Dedifferentiated amniotic fluid mesenchymal stem cell (primary cell): ENCODE measurements at regions not wholly inside any gene's neighbourhood (a gene's known extent, or its start where the extent isn't known, plus 50 kb on each side); places are given as distances from the start of the nearest gene placed in this dataset.
"Not testable (repeated sequence)": the region's sequence is repeated elsewhere in the genome, so short reads cannot be mapped to it uniquely, and the experiment has no call there.

Experiments used
- DNase-seq: peaks from one replicate; pipeline ENCODE4 v3.0.0-alpha.2; 2016; ENCODE audit errors: extremely low spot score

- DNase-seq = no peak
Measured at GRCh38 chr13:99700468-99700867, 199.2 kb downstream of the TM9SF2 start.

DNA sequence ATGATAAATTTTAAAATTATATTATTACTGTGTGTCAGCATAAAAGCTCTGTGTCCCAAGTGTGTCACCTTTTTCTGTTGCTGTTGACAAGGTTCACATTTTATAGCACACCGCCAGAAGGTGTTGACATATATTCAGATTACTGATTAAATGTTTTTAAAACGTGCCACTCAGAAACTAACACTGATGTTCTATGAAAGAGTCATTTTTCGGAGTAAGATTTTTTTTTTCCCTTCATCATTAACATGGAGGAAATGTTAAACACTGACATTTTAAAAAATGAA is 197.5 kb downstream of the TM9SF2 start:
- no peak for DNase-seq

- no peak for DNase-seq
Measured at GRCh38 chr13:99698010-99698815, 196.9 kb downstream of the TM9SF2 start.

- no peak for DNase-seq
Measured at GRCh38 chr13:99695857-99696256, 194.6 kb downstream of the TM9SF2 start.

DNA sequence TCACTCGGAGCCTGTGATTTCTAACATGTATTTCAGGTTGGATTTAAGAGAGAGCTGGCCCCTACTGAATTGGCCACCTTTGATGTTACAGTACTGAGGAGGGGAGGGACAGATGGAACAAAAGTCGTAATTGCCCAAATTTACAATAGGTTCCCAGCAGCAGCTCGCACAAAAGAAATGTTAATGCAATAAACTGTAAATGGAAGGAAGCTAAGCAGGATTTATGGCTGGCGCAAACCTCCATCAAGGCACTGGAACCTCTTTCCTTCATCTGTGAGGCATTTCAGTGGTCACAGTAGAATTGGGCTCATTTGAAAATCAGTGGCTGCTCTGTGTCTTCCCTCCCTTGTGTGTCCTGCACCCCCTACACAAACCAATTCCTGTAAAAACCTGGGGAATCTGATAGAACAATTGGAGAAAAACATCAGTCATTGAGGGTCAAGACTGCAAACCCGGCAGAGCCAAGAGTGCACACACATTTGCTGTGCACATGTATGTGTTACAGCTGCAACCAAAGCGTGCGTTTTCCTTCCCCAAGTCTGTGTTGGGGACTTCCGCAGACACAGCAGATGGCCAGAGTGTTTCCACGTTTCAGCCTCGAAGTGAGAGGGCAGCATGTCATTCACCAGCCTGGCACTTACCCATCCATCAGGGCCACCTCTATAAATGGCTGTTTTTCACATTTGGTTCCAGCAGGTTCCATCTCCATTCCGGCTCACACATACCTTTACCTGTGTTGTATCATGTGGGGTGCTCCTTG is 192.8 kb downstream of the TM9SF2 start:
- DNase-seq = no peak

- no peak for DNase-seq
Measured at GRCh38 chr13:99693351-99693750, 192.1 kb downstream of the TM9SF2 start.

- no peak for DNase-seq
Measured at GRCh38 chr13:99692854-99693253, 191.6 kb downstream of the TM9SF2 start.

- DNase-seq = no peak
Measured at GRCh38 chr13:99691552-99691951, 190.3 kb downstream of the TM9SF2 start.

DNA sequence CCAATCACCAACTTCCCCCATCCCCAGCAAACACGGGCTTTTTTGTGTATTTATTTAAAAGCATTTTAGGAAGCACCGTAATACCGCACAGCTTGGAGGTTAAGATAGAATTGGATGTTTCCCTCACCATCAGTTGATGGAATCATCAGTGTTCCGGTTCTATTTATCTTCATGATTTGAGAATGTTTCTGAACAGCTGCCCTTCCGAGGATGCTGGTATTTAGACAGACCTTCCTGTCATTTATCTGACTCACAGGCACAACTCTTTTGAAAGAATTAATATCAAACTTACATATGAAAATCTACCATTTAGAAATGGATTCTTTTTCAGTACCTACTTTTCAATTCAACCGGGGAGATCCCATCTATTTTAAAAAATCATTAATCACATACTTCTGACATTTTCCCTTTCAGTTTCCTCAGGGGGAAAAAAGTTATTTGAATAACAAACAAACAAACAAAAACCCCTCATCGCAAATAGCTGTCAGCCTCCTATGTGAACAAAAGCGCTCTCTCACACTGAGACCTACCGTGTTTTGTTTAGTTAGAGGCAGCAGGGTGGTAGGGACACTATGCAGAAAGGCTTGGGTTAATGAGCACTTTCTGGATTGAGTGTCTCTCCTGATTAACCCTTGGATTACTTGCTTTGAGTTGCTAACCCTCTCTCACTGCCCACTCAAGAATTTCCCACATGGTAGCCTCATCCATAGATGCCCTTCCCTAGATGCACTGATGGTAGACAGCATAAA is 189.3 kb downstream of the TM9SF2 start:
- no peak for DNase-seq

GRCh38 chr13:99689955-99690354 is 188.7 kb downstream of the TM9SF2 start:
- no peak for DNase-seq

DNA sequence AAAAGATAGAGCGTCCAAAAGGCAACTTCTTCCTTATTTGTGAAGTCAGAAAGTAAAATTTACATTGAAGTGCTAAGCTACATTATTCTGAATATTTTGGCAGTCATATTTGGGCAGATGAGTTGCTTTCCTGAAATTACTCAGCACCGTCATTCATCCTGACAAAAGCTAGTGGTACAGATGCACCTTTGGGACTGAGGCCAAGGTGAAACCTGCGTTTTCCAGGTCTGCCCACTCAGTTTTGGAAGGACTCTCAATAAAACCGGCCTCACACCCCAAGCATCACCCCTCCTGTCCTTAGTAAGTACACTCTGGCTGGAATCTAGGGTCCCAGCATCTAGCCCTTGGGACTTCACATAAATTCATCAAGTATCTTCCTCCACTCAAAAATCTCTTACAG is 187.5 kb downstream of the TM9SF2 start:
- no peak for DNase-seq

- DNase-seq = no peak
Measured at GRCh38 chr13:99687723-99688397, 186.6 kb downstream of the TM9SF2 start.

DNA sequence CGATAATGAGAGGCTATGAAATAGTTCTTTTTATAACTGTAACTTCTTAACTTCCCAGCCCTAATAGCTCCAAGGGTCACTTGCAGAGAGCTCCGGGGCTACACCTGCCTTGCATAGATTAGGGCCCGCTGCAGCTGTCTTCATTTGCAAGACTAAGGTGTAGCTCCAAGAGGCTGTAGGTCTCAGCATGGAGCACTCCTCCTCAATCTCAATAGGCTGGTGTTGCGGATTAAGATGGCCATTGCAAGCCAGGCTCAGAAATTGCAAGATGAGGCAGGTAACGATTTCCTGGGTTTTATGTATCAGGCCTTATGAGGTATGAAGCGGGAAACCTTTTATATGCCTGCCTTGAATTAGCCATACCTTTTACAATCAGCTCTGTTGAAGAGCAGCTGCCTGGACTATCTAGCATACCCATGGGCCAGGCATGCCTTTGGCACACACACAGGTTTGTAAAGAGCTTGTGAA is 185.7 kb downstream of the TM9SF2 start:
- DNase-seq = no peak

DNA sequence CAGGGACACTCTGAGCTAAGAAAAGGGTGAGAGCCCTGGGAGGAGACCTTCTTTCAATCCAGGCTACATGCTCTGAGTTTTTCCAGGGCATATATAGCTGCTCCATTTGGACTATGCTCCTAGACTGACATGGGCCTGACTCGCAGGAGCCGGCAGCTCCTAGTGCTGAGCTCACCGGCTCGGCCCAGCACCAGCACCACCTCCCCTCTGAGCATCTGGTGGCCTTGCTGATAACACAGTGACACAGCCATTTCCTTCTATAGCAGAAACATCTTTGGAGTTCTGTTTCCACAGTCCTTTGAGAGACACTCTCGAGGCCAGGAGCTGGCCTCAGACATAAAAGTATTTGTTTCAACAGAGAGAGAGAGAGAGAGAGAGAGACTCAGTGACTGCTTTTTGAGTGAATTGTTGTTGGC is 184.9 kb downstream of the TM9SF2 start:
- DNase-seq = no peak

DNA sequence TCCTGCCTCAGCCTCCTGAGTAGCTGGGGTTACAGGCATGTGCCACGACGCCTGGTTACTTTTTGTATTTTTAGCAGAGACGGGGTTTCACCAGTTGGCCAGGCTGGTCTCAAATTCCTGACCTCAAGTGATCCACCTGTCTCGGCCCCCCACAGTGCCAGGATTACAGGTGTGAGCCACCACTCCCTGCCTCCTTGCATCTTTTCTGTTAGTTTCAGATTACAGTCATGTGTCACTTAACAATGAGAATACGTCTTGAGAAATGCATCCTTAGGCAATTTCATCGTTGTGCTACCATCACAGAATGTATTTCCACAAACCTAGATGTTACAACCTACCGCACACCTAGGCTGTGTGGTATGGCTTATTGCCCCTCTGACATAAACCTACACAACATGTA is 180.4 kb downstream of the TM9SF2 start:
- no peak for DNase-seq

DNA sequence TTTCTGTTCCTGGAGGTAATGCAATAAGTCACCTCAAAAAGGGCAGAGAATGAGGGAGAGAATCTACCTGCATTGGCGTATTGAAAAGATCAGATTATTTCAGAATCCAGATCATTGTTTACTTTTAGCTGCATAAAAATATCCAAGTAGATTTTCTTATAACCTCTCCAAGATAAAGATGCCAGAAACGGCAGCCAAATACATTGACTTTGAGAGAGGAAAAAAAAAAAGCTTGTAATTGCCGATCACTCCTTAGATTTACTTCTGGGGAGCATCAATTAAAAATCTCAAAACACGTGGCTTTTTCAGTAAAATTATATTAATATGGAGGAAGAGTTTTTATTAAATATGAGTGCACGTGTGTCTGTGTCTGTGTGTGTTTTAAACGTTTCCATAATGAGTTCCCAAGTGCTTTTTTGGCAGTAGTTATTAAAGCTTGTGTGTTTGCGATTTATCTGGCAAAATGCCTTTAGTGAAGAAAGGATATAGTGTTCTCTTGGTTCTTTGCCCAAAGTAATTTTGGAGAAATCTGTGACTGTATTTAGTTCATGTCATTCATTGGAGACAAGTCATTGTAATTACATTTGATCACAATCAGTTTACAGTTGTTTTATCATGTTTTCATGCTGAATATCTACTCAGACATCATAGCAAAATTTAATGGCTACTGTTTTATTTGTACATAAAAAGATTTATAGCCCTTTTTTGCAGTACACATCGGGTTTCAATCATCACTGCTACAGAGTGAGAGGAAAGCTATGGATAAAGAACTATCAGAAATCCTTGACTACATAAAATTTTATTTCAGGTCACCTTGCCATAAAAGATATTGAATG is 176.1 kb downstream of the TM9SF2 start:
- no peak for DNase-seq

DNA sequence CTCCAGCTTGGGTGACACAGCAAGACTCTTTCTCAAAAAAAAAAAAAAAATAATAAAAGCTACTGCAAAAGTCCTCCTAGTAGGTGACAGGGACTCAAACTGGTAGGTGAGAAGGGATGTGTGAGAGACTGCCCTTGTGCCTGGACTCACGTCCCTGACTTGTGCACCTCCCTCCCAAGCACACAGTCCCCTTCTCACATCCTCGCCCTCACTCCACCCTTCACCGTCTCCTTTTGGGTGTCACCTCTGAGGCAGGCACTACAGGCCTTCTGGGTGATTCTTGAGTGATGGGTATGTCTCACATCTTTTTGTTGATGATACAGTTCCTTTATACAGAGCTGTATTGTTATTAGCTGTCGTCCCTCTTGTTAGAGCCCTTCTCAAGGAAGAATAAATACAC is 170.5 kb downstream of the TM9SF2 start:
- DNase-seq = no peak

GRCh38 chr13:99669096-99669495 is 167.8 kb downstream of the TM9SF2 start:
- not testable (repeated sequence) for DNase-seq

DNA sequence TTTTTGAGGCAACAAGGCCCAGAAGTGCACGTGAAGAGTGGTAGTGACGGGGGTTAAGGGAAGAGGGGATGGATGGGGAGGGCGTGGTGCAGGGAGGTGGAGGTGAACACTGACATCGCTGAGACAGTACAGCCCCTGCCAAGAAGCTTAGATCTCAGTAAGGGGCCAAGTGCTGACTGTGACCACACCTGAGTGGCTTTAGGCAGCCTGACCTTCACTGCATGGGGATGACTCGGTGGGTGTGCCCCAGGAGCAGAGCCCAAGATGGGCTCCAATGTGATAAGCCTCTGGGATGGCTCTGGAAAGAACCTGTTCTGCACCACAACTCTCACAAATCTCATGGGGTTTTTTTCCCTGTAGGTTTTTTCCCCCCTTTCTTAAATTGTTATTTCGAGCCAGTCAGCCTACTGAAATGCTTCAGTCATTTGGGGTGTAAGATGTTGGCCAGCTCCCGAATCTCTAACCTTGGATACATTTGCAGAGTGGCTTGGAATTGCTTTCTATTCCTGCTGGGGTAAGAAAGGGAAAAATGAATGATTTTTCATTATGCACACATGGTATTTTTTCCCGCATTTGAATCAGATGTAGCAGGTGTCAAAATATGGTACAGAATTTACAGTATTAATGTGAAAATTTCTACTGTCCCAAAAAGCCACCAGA is 165.0 kb downstream of the TM9SF2 start:
- DNase-seq = no peak

DNA sequence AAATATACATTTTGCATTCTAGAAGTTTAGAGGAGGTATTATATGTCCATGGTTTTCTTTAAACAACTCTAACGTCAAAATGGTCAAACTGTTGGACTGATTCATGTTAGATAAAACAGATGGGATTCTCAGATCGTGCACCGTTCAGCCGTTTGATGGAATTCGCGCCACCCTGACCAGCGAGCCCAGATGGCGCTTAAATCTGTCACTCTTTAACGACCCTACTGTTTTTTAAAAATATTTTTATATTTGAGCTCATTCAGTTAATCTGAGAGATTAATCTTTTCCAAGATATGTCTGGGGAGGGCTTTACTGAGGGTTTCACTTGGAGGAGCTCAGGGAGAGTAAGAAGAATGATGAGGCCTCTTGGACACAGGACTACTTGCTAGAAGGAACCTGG is 164.4 kb downstream of the TM9SF2 start:
- DNase-seq = no peak

DNA sequence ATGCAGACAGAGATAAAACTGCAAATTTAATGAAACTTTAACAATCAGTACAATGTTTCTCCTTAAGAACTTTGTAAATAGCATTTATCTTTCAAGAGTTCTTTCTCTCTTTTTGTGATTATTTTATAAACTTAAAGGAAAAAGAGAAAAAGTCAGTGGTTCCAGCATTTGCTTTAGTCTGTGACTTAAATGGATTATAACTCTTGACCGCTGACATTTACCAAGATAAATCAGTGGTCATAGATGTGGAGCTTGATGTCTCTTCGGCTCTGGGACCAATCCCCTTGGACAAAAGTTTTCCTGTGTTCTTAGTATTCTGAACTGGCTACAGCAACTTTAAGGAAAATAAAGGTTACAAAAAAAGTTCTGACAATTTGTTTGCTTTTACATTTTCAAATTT is 162.6 kb downstream of the TM9SF2 start:
- no peak for DNase-seq
